HEK293 (cell line): ENCODE measurements at regions not wholly inside any gene's neighbourhood (a gene's known extent, or its start where the extent isn't known, plus 50 kb on each side); places are given as distances from the start of the nearest gene placed in this dataset.

Source experiments
- CTCF ChIA-PET: fragments of 350-600 bp; formaldehyde crosslinking; extraction: SDS; loops from one replicate; lab custom pipeline; 2021; ENCODE audit warnings: antibody characterized with exemption; lab: Yijun Ruan, JAX
- POLR2A ChIA-PET: fragments of 300-600 bp; formaldehyde crosslinking; extraction: SDS; loops from one replicate; lab custom pipeline; 2020; ENCODE audit warnings: antibody characterized with exemption, inconsistent platforms; lab: Yijun Ruan, JAX
- H3K27ac ChIP-seq: fragments of 200-500 bp; sonication (Bioruptor generic); 2 replicates; pipeline ENCODE4 v1.5.1; 2014; ENCODE audit warnings: low read depth, low read length, control low read depth, inconsistent platforms; ENCODE audit errors: extremely low read depth
- H3K36me3 ChIP-seq, 2 experiments: fragments of 200-500 bp in 1 of 2; sonication (Bioruptor generic) in 1 of 2; 1 replicate in 1 of 2; 2 replicates in 1 of 2; pipeline ENCODE4 v1.5.1; 2014 to 2017; ENCODE audit warnings: inconsistent platforms in 2 of 2, low read length in 2 of 2; ENCODE audit not compliant: control insufficient read depth in 2 of 2, insufficient read depth in 1 of 2
- H3K4me1 ChIP-seq: fragments of 200-500 bp; sonication (Bioruptor generic); 2 replicates; pipeline ENCODE4 v1.5.1; 2014; ENCODE audit warnings: mild to moderate bottlenecking, low read length, inconsistent platforms; ENCODE audit not compliant: control insufficient read depth, insufficient read depth
- H3K4me3 ChIP-seq: 2 replicates; pipeline ENCODE4 v1.5.1; 2011; ENCODE audit warnings: low read depth, mild to moderate bottlenecking, control low read depth, low read length, moderate library complexity
- H3K9me3 ChIP-seq: fragments of 200-500 bp; sonication (Bioruptor generic); 2 replicates; pipeline ENCODE4 v1.5.1; 2014; ENCODE audit warnings: low read depth, low read length, inconsistent platforms; ENCODE audit not compliant: control insufficient read depth, insufficient read depth
- HOXD13 ChIP-seq: sonication (generic); formaldehyde crosslinking; IDR thresholded peaks from 2 replicates; pipeline ENCODE4 v1.8.0; 2022; ENCODE audit warnings: missing genetic modification reagents, borderline replicate concordance
- INSM2 ChIP-seq: fragments of 450-650 bp; formaldehyde crosslinking; IDR thresholded peaks from 2 replicates; pipeline ENCODE4 v1.5.1; 2016; ENCODE audit warnings: missing biosample characterization, missing genetic modification characterization
- KLF7 ChIP-seq: fragments of 450-650 bp; formaldehyde crosslinking; IDR thresholded peaks from 2 replicates; pipeline ENCODE4 v1.5.1; 2016; ENCODE audit warnings: missing biosample characterization, missing genetic modification characterization, borderline replicate concordance
- KLF8 ChIP-seq: fragments of 450-650 bp; formaldehyde crosslinking; IDR thresholded peaks from 2 replicates; pipeline ENCODE4 v1.5.1; 2016; ENCODE audit warnings: missing biosample characterization, missing genetic modification characterization
- KLF9 ChIP-seq: fragments of 450-650 bp; formaldehyde crosslinking; IDR thresholded peaks from 2 replicates; pipeline ENCODE4 v1.5.1; 2016; ENCODE audit warnings: missing biosample characterization, missing genetic modification characterization, low read depth
- MYNN ChIP-seq: fragments of 450-650 bp; formaldehyde crosslinking; IDR thresholded peaks from 2 replicates; pipeline ENCODE4 v1.5.1; 2016; ENCODE audit warnings: missing biosample characterization, missing genetic modification characterization, borderline replicate concordance
- PATZ1 ChIP-seq: fragments of 450-650 bp; formaldehyde crosslinking; IDR thresholded peaks from 2 replicates; pipeline ENCODE4 v1.5.1; 2016; ENCODE audit warnings: missing biosample characterization, missing genetic modification characterization
- PRDM2 ChIP-seq: fragments of 450-650 bp; formaldehyde crosslinking; IDR thresholded peaks from 2 replicates; pipeline ENCODE4 v1.5.1; 2016; ENCODE audit warnings: missing biosample characterization, missing genetic modification characterization, borderline replicate concordance
- ZBTB10 ChIP-seq: fragments of 450-650 bp; formaldehyde crosslinking; IDR thresholded peaks from 2 replicates; pipeline ENCODE4 v1.5.1; 2016; ENCODE audit warnings: missing biosample characterization, missing genetic modification characterization
- ZNF157 ChIP-seq: fragments of 450-650 bp; formaldehyde crosslinking; IDR thresholded peaks from 2 replicates; pipeline ENCODE4 v1.5.1; 2016; ENCODE audit warnings: missing biosample characterization, missing genetic modification characterization
- ZNF214 ChIP-seq: fragments of 450-650 bp; formaldehyde crosslinking; IDR thresholded peaks from 2 replicates; pipeline ENCODE4 v1.5.1; 2017; ENCODE audit warnings: missing biosample characterization, mild to moderate bottlenecking, missing genetic modification characterization, borderline replicate concordance
- ZNF239 ChIP-seq: fragments of 450-650 bp; formaldehyde crosslinking; IDR thresholded peaks from 2 replicates; pipeline ENCODE4 v1.5.1; 2016; ENCODE audit warnings: missing biosample characterization, missing genetic modification characterization
- ZNF292 ChIP-seq: fragments of 450-650 bp; formaldehyde crosslinking; IDR thresholded peaks from 2 replicates; pipeline ENCODE4 v1.5.1; 2016; ENCODE audit warnings: low read depth, missing biosample characterization, missing genetic modification characterization, borderline replicate concordance
- ZNF394 ChIP-seq: fragments of 450-650 bp; formaldehyde crosslinking; IDR thresholded peaks from 2 replicates; pipeline ENCODE4 v1.5.1; 2016; ENCODE audit warnings: missing biosample characterization, missing genetic modification characterization, mild to moderate bottlenecking, moderate library complexity, borderline replicate concordance
- ZNF521 ChIP-seq: fragments of 450-650 bp; formaldehyde crosslinking; IDR thresholded peaks from 2 replicates; pipeline ENCODE4 v1.5.1; 2017; ENCODE audit warnings: missing biosample characterization, mild to moderate bottlenecking, missing genetic modification characterization
- ZNF544 ChIP-seq: fragments of 450-650 bp; formaldehyde crosslinking; IDR thresholded peaks from 2 replicates; pipeline ENCODE4 v1.5.0; 2017; ENCODE audit warnings: missing biosample characterization, missing genetic modification characterization
- ZNF560 ChIP-seq: fragments of 450-650 bp; formaldehyde crosslinking; IDR thresholded peaks from 2 replicates; pipeline ENCODE4 v1.5.1; 2017; ENCODE audit warnings: missing biosample characterization, missing genetic modification characterization, borderline replicate concordance
- ZNF561 ChIP-seq: fragments of 450-650 bp; IDR thresholded peaks from 2 replicates; pipeline ENCODE4 v1.5.1; 2018; ENCODE audit warnings: missing biosample characterization, missing genetic modification characterization, borderline replicate concordance
- ZNF580 ChIP-seq: fragments of 450-650 bp; formaldehyde crosslinking; IDR thresholded peaks from 2 replicates; pipeline ENCODE4 v1.5.1; 2016; ENCODE audit warnings: missing biosample characterization, missing genetic modification characterization
- ZNF658 ChIP-seq: fragments of 450-650 bp; formaldehyde crosslinking; IDR thresholded peaks from 2 replicates; pipeline ENCODE4; 2016; ENCODE audit warnings: missing biosample characterization, missing genetic modification characterization
- ZNF701 ChIP-seq: fragments of 450-650 bp; formaldehyde crosslinking; IDR thresholded peaks from 2 replicates; pipeline ENCODE4 v1.5.1; 2016; ENCODE audit warnings: missing biosample characterization, missing genetic modification characterization
- ZNF791 ChIP-seq: fragments of 450-650 bp; formaldehyde crosslinking; IDR thresholded peaks from 2 replicates; pipeline ENCODE4 v1.5.1; 2016; ENCODE audit warnings: missing biosample characterization, missing genetic modification characterization
- ZNF830 ChIP-seq: fragments of 450-650 bp; IDR thresholded peaks from 2 replicates; pipeline ENCODE4 v1.5.0; 2018; ENCODE audit warnings: missing biosample characterization, missing genetic modification characterization, low read depth, mild to moderate bottlenecking, moderate library complexity
- ZSCAN5A ChIP-seq: fragments of 450-650 bp; formaldehyde crosslinking; IDR thresholded peaks from 2 replicates; pipeline ENCODE4 v1.5.1; 2016; ENCODE audit warnings: missing biosample characterization, missing genetic modification characterization

- TF ChIP-seq ZNF239 (no peak), ZNF580 (tag by site-specific recombination) (no peak), ZSCAN5A (tag by site-specific recombination) (no peak), INSM2 (tag by site-specific recombination) (no peak), ZNF214 (no peak), ZNF157 (tag by site-specific recombination) (no peak), ZBTB10 (tag by site-specific recombination) (no peak), ZNF560 (tag by site-specific recombination) (no peak)
Measured at GRCh38 chr1:8251635-8252034, 66.3 kb upstream of the SLC45A1 start (continued).

GRCh38 chr1:8249838-8250237 lies 68.1 kb upstream of the SLC45A1 start:
- Histone ChIP-seq H3K4me3 (no peak overlapping the region), H3K9me3 (no peaks in the 10 kb centered on the region), H3K27ac (no peak overlapping the region), H3K36me3 (no peaks in the 10 kb centered on the region), H3K4me1 (no peaks in the 10 kb centered on the region)
- CTCF ChIA-PET = no interaction called here
- POLR2A ChIA-PET = no interaction called here
- TF ChIP-seq MYNN (tag by site-specific recombination) = no peak
- no peak for TF ChIP-seq ZNF544 (tag by site-specific recombination)
- TF ChIP-seq KLF7 = no peak
- no peak for TF ChIP-seq ZNF521 (tag by site-specific recombination)
- TF ChIP-seq KLF8 = no peak
- TF ChIP-seq PATZ1 (tag by site-specific recombination) = no peak
- no peak for TF ChIP-seq ZNF658 (tag by site-specific recombination)
- no peak for TF ChIP-seq HOXD13 (CRISPR knock-in tag)
- TF ChIP-seq ZNF791 (tag by site-specific recombination) = no peak
- TF ChIP-seq ZNF701 (tag by site-specific recombination) = no peak
- TF ChIP-seq ZNF394 (tag by site-specific recombination) = no peak
- TF ChIP-seq ZNF830 (tag by site-specific recombination) = no peak
- no peak for TF ChIP-seq PRDM2 (tag by site-specific recombination)
- no peak for TF ChIP-seq ZNF561 (tag by site-specific recombination)
- no peak for TF ChIP-seq KLF9 (tag by site-specific recombination)
- no peak for TF ChIP-seq ZNF292 (tag by site-specific recombination)
